Fibroblast of skin of left biceps (primary cell): ENCODE measurements at regions not wholly inside any gene's neighbourhood (a gene's known extent, or its start where the extent isn't known, plus 50 kb on each side); places are given as distances from the start of the nearest gene placed in this dataset.
"Not testable (repeated sequence)": the region's sequence is repeated elsewhere in the genome, so short reads cannot be mapped to it uniquely, and the experiment has no call there.

Source experiments
- DNase-seq, 2 experiments: peaks; one replicate each; pipeline ENCODE4 v3.0.0-alpha.2; 2013; ENCODE audit warnings: low read depth in 2 of 2

GRCh38 chr10:131531265-131532190, 220.0 kb upstream of the TCERG1L start:
- no peak for DNase-seq

- no peak for DNase-seq
These were observed 220.8 kb upstream of the TCERG1L start for GRCh38 chr10:131532291-131532690.

GRCh38 chr10:131532745-131533341, 221.3 kb upstream of the TCERG1L start:
- no peak for DNase-seq

GRCh38 chr10:131533846-131534526, 222.5 kb upstream of the TCERG1L start:
- no peak for DNase-seq

- no peak for DNase-seq
These were observed 223.3 kb upstream of the TCERG1L start for GRCh38 chr10:131534836-131535235.

- DNase-seq = no peak
These were observed 225.2 kb upstream of the TCERG1L start for GRCh38 chr10:131536676-131537075.

GRCh38 chr10:131537281-131537680, 225.8 kb upstream of the TCERG1L start:
- no peak for DNase-seq

- no peak for DNase-seq
These were observed 233.0 kb upstream of the TCERG1L start for GRCh38 chr10:131544495-131544894.

- no peak for DNase-seq
These were observed 234.7 kb upstream of the TCERG1L start for GRCh38 chr10:131546086-131546810.

GRCh38 chr10:131547129-131547799, 235.7 kb upstream of the TCERG1L start:
- no peak for DNase-seq

GRCh38 chr10:131548176-131548575, 236.7 kb upstream of the TCERG1L start:
- no peak for DNase-seq

- no peak for DNase-seq
These were observed 237.6 kb upstream of the TCERG1L start for GRCh38 chr10:131549116-131549515.

- no peak for DNase-seq
These were observed 241.6 kb upstream of the TCERG1L start for GRCh38 chr10:131553121-131553520.

GRCh38 chr10:131553581-131553980, 242.1 kb upstream of the TCERG1L start:
- no peak for DNase-seq

GRCh38 chr10:131554821-131555220, 243.3 kb upstream of the TCERG1L start:
- DNase-seq = no peak

GRCh38 chr10:131555406-131555805, 243.9 kb upstream of the TCERG1L start:
- DNase-seq = no peak

- no peak for DNase-seq
These were observed 244.8 kb upstream of the TCERG1L start for GRCh38 chr10:131556061-131556896.

- DNase-seq = no peak
These were observed 245.5 kb upstream of the TCERG1L start for GRCh38 chr10:131556897-131557495.

GRCh38 chr10:131557956-131558355, 246.4 kb upstream of the TCERG1L start:
- DNase-seq = not testable (repeated sequence)

- no peak for DNase-seq
These were observed 248.0 kb upstream of the TCERG1L start for GRCh38 chr10:131559450-131559911.
